HTR-8/SVneo (cell line): ENCODE measurements at regions not wholly inside any gene's neighbourhood (a gene's known extent, or its start where the extent isn't known, plus 50 kb on each side); places are given as distances from the start of the nearest gene placed in this dataset.

Source experiments
- DNase-seq: peaks from one replicate; pipeline ENCODE4 v3.0.0; 2011; ENCODE audit warnings: low spot score, mixed read lengths; ENCODE audit not compliant: insufficient read length
- FAIRE-seq: peaks from 2 replicates; lab custom pipeline; 2011; peaks lifted over from hg19 to GRCh38; lab: Jason Lieb, UNC

DNA sequence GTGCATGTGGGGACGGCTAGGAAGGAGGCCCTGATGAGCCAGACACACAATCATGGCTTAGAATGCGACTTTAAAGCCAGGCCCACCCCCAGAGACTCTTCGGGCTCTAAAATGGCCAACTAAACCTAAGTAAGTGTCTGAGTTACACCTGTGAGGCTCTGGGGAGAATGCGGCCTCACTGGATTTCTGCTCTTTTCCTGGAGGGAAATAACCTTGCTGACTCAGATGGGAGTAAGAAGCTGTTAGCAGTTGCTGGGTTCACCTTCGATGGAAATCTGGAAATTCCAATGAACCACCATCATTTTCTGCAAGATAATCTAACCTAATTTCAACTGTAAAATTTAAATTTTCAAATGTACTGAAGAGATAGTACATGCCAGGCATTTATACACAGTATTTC, 97.6 kb upstream of the MAML3 start:
- DNase-seq (no peak), FAIRE-seq (no peak)

DNA sequence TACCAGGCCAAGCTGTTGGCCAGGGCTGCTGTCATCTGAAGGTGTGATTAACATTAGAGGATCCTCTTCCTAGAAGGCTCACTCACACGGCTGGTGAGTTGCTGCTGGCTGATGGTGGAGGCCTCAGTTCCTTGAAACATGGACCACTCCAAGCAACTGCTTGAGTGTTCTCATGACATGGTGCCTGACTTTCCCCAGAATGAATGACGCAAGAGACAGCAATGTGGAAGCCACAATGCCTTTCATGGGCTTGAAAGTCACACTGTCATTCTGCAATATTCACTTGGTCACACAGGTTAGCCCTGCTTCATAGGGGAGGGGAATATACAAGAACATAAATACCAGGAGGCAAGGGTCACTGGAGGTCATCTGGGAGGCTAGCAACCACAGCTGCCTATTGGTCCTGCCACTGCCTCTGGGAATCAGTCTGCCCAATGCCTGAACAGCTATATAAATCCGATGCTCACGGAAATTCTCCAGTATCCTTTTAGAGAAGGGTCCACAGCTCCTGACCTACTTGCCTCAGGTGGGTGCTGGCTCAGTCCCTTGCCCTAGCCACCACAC, 97.1 kb upstream of the MAML3 start:
- FAIRE-seq: no peak

DNA sequence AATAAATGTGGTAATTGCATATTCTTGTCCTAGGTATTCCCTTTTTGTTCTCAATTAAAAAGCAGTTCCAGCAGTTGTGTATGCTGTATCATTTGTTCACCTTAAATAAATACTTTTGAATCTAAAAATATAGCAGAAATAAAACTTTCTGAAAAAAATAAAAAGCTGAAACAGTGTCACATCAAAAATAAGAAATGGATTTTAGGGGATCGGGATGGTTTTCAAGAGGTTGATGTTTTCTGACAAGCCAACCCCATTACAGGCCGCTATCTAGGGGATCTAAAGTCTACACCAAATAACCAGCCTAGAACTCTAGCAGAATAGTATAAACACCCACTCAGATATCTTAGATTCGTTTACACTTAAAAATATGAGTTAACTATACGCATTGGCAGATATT, 95.4 kb upstream of the MAML3 start:
- FAIRE-seq (no peak), DNase-seq (no peak)

More for the DNA sequence above, 97.1 kb upstream of the MAML3 start:
- DNase-seq: no peak

DNA sequence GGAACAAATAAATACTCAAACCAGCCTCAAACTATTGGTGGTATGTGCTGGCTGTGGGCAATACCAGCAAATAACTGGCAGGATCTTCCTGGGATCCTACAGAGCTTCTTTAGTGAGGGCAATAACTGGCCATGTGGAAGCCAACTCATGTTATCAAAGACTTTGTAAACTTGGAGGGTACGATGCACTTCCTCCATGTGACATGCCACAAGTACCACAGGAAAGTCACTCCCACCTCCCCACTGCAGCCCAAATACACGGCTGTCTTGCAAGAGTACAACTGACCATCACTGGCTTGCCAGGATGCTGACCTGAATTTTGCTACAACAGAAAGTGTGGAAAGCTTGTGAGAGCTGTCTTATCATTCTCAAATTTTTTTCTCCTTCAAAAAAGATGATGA, 93.3 kb upstream of the MAML3 start:
- no peak for FAIRE-seq
- DNase-seq: no peak

DNA sequence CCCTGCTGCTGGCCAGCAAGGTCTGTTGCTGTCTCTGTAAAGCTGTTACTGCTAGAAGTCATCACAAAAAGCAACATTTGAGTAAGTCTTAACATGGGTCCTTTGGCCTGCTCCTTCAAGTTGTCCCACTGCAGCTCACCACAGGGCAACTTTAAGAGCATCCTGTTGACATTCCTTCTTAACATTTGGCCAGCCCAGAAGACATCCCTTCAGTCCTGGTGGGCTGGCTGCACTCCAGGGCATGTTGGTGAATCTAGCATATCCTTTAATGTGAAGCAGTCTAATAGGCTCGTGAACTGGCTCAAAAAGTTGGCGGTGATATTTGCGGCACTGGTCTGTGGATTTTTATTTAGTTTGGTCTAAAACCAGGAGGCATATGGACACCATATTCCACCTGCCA, 92.2 kb upstream of the MAML3 start:
- DNase-seq (no peak), FAIRE-seq (no peak)

DNA sequence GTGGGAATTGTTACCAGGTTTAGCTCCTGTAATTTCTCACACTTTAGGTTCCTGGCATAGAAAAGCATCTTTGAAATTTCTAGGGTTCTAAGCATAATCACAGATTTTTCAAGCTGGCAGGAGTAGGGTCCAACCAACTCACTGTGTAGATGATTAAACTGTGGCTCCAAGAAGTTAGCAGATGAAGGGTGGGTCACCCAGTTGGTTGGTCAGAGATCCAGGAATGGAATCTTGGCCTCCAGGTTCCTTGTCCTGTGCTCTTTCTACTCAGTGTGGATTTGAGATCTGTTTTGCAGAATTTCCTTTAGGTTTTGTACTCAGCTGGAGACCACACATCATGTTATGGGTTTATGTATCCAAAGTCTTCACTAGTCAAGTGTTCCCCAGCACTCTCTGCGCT, 90.3 kb upstream of the MAML3 start:
- FAIRE-seq (no peak), DNase-seq (no peak)

DNA sequence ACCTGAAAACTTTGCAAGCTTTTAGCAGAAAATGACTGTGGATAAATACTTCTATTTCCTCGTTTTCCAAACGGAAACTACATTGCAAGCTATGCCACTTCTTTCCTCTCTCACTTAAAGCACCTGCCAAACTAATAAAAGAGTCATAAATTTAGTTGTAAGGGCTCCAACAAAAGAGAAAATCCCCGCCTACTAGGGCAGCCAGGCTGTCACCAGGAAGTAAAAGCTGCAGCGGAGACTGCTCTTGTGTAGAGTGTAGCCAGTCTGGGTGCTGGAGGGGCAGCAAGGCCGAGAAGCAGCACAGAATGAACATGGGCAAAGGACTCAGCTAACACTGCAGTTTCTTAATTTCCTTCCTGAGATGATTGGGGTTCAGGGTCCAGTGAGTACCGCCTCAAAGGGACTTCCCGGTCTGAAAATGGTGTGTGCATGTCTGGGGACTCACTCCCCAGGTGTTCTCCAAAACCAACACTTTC, 89.3 kb upstream of the MAML3 start:
- FAIRE-seq: no peak
- no peak for DNase-seq

DNA sequence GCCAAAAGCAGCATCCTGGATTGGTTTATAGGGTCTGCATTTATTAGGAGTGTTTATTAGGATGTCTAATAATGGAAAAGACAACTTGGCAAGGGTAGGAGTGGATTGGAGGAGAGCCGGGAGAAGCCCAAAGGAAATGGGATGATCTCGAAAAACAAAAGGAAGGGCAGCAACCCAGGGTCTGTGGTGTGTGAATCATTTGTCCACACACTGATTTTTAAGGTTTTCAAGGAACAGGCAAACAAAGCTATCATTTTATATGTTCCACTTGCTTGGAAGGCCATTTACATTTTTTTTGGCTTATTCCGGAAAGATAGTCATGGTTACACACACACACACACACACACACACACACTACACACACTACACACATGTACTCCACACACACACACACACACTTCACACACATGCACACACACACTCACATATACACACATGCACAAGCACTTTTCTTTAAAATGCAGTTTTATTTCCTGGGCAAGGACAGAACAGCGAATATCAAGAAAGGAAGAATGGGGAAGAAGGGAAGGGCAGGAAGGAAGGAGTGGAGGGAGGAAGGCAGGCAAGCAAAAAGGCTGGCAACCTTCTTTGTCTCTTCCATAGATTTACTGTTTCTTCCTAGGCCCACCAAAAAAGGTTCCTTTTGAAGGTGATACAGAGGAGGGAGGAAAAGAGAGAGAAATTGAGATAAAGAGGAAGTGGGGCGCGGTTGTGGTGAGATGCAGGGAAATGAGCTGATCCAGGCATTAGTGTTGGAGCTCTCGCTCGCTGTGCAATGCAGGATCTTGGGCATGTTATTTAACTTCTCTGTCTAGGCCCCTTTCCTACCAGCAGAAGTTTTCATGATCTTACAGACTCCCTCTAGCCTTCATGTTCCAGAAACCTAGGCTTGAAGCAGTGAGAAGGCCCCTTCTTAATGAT, 88.6 kb upstream of the MAML3 start:
- peak; percentile 77 for FAIRE-seq
- DNase-seq: no peak

DNA sequence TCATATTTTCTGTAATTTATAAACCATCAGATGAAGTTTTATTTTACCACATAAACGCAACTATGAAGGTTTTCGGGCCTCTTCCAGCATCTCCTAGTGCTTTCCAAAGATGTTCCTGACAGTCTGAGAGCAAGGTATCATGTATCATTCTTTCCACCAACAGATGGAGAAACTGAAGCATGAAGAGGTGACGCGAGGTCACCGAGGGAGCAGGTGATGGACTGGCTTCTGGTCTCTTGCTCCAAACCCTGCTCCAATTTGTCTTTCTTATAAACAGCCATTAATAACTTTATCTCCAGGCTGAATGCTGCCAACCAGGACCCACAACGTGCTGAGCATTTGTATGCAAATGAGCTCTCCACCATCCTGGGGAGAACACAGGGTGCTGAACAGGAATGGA, 86.3 kb upstream of the MAML3 start:
- DNase-seq (no peak), FAIRE-seq (no peak)

DNA sequence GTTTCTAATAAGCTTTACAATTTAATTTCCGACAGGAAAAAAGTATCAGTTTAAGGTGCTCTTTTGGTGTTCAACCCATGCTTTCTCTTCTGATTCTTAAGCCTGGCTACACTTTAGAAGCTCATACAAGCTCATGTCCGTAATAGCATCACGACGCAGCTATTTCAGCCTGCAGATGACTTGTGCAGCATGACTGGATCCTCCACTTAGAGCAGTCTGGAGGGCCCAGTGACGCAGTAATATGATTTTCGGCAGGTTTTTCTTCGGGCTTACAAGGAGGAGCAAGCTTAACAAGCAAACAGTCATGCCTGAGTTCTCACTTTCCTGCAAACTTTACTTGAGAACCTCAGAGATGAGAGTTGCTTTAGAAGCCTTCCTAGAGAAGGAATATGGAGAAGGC, 85.3 kb upstream of the MAML3 start:
- FAIRE-seq (no peak), DNase-seq (no peak)

DNA sequence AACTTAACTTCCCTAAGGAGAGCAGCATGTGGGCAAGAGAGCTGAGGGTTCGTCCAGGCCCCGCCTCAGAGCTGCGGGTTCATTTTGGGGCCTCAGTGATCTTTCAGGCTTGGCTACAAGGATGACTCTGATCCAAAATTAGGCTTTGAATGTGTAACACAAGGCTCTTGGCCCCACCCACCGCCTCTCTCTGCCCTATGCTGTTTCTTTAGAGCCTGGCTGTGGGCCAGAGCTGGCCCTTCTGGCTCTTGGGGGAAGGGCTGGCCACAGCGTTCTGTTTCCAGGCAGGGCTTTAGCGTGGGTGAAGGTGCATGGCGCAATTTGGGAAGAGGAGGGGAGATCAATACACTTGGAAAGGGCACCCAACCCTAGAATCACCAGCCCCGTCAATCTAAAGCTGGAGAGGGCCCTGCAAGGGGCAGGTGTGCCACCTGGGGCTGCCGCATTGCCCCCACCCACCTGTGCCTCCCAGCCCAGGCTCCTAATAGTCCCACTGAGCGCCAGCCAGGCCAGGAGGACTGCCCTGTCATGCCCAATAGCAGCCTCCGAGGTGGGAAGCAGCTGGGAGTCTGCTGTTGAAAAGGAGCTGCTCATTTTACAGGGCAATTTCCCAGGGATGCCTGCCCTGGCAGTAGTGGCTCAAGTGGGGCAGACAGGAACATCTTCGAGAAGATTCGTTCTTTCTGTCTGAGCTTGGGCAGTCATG, 84.5 kb upstream of the MAML3 start:
- DNase-seq (no peak), FAIRE-seq (no peak)

DNA sequence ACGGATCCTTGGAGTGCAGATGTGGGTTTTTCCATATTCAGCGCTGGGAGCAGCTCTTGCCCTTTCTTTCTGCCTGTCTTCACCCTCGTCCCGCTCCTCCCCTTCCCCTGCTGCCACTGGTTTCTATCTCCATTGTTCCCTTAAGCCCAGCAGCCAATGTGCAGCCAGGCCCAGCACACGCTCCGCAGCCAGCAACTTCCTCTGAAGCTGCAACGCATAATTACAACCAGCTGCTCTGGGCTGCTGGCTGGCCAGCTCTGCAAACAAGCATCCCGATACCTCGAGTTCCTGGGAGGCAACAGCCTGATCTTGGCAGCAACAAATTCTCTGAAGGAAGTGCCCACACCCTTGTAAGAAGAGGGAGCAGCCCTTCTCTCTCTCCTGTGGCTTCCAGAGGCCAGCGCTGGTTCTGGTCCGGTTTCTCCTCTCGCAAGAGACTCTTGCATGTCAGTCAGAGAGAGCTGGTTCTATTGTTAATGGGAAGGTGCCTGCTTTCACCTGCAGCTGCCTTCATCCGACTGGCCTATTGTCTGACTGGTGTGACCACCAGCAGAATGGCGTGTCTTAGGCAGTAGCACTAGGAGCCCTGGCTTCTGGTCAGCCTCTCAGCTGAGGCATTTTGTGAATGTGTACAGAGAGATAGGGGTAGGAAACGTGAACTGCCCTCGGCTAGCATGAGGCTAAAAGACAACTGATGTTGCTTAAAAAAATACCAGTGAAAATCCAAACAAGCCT, 83.8 kb upstream of the MAML3 start:
- DNase-seq (no peak), FAIRE-seq (no peak)

DNA sequence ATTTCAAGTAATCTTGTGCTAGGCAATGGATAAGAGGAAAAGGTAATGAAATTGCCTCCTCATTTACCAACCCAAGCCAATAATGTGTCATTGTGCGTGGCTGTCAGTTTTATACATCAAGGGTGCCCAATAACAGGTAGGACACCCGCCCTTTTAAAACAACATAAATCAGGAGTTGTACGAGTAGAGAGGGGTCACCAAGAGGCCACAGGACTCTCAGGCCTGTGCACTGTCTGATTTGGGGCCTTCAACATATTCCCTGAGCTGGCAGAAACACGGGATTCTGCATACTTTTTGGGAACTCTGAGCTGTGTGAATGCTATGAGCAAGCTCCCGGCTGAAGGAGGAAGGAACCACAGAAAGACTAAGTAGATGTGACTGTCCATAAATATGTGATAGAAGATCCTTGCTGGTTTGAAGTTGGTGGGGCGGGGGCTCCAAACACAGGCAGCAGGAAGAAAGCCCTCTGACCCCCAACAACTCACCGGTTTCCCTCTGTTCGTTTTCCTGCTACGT, 82.7 kb upstream of the MAML3 start:
- FAIRE-seq (no peak), DNase-seq (no peak)

DNA sequence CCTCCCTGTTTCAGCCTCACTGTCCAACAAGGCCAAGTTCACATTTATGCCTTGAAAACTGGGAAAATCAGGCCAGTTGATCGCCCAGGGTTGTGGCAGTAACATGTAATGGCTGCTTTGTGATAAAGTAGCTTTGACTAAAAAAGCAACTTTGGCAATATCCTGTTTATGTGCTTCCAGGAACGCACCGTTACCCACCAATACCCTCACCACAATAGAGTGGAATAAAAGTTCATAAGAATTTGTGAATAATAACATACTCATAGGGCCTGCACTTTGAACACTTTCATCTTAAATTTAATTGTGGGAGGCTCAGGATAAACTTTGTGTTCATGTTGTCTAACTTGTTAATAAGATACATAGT, 80.7 kb upstream of the MAML3 start:
- FAIRE-seq (no peak), DNase-seq (no peak)

DNA sequence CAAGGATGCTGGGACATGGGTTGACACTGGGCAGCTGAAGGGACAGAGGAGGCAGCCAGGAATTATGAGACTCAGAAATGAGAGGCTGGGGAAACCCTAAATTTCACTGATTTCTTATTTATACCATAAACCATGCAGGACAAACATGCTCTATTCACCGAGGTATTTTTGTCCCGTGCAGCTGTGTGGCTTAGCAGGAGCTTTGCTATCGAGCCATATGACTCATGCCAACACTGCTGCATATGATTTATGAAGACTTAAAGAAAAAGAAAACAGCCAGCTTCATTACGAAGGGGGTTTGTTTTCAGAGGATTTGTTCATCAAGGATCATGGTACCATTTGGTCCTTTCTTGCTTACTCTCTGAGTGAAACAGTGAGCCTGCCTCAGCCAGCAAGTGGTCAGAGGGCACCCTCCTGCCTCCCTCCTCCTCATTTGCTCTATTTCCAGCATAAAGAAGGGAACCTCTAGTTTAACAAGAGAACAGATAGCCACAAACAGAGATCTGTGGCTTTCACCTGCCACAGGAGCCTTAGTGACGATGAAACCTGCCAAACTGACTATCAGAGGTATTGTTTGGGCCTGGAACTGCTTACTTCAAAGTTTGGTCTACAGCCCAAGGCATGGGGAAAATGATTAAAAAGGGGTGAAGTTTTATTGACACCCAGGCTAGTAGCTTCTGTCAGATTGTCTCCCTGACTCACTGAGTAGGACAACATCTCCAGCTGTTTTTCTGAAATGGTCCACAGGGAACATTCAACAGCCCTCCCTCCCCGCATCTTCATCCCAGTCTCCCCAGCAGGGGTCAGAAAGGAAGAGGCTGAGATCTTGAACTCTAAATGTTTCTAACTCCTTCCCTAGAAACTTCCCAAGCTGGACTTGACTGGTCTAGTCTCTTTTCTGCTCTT, 80.1 kb upstream of the MAML3 start:
- peak; percentile 88 for FAIRE-seq
- peak; percentile 60 for DNase-seq

DNA sequence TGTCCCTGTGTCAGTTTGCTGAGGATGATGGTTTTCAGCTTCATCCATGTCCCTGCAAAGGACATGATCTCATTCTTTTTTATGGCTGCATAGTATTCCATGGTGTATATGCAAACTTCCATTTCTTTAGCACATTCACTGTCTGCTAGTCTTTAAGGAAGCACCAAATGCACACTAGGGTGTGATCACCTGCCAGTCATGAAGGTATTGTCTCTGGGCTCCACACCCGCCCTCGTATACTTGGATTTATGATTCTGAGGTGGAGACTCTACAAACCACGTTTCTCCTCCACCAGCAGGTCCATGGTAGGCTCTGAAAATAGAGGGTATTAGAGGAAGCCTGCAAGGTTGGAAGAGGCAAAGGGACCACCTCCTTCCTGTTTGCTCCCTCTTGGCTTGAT, 75.9 kb upstream of the MAML3 start:
- no peak for FAIRE-seq

DNA sequence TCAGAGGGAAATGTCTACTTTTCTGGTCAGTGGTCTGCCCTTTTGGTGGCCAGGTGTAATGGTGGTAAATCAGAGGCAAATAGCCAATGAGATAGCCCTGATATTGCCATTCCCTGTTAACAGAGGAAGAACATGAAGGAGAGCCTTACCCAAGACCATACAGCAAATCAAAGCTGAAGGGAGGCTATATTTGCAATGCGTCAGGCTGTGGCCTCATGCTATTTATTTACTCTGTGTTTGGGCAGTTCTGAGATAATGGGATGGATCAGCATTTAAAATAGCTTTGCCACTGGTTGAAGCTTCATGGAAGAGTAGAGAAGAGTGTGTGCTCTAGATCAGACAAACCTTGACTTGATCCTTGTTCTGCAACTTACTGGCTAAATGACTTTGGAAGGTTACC, 73.3 kb upstream of the MAML3 start:
- no peak for DNase-seq
- FAIRE-seq: no peak

More for the DNA sequence above, 75.9 kb upstream of the MAML3 start:
- DNase-seq: no peak

DNA sequence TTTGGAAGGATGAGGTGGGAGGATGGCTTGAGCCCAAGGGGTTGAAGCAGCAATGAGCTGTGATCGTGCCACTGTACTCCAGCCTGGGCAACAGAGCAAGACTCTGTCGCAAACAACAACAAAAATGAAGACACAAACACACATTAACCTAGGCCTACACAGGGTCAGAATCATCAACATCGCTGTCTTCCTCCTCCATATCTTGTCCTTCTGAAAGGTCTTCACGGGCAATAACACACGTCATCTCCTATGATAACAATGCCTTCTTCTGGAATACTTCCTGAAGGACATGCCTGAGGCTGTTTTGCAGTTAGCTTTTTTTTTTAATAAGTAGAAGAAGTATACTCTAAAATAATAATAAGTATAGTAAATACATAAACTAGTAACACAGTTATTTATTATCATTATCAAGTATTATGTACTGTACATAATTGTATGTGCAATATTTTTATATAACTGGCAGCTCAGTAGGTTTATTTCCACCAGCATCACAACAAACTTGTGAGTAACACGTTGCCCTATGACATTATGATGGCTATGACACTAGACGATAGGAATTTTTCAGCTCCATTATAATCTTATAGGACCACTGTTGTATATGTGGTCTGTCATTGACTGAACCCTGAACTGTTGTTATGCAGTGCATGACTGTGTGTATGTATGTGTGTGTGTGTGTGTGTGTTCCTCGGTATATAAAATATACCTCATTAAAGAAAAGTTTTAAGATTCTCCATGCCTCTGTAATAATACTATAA, 69.2 kb upstream of the MAML3 start:
- no peak for DNase-seq
- FAIRE-seq: no peak

DNA sequence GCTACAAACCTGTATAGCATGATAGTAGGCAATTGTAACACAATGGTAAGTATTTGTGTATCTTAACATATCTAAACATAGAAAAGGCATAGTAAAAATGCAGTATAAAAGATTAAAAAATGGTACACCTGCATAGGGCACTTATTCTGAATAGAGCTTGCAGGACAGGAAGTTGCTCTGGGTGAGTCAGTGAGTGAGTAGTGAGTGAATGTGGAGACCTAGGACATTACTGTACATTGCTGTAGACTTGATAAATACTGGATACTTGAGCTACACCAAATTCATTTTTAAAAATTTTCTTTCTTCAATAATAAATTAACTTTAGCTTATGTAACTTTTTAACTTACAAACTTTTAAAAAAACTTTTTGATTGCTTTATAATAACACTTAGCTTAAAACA, 68.2 kb upstream of the MAML3 start:
- no peak for FAIRE-seq
- no peak for DNase-seq
